Right lobe of liver (tissue), 6 donors: ENCODE measurements at regions not wholly inside any gene's neighbourhood (a gene's known extent, or its start where the extent isn't known, plus 50 kb on each side); places are given as distances from the start of the nearest gene placed in this dataset.

Experiments used
- ATAC-seq, 4 donors: fragments of 200-7000 bp; cut with Tn5 transposase; one replicate each; pipeline ENCODE4 v1.9.1; 2020; ENCODE audit warnings: mild to moderate bottlenecking in 4 of 4, moderate library complexity in 4 of 4
- DNase-seq, 3 donors: peaks; one replicate each; pipeline ENCODE4 v3.0.0-alpha.2; 2020
- H3K27ac ChIP-seq, 3 donors: fragments of 200-600 bp; one replicate each; pipeline ENCODE4 v1.8.0; 2022
- H3K27me3 ChIP-seq, 2 donors: fragments of 200-600 bp; one replicate each; pipeline ENCODE4 v1.8.0; 2022
- H3K36me3 ChIP-seq, 4 donors: fragments of 200-600 bp; sonication (generic) in 1 of 4; one replicate each; pipeline versions ENCODE4 v1.5.1 to v1.8.0; 2017 to 2022; ENCODE audit warnings: control low read depth in 1 of 4
- H3K4me1 ChIP-seq, 4 donors: fragments of 200-600 bp; sonication (generic) in 1 of 4; one replicate each; pipeline versions ENCODE4 v1.5.1 to v1.8.0; 2017 to 2022; ENCODE audit warnings: control low read depth in 1 of 4
- H3K4me3 ChIP-seq, 3 donors: fragments of 200-600 bp; one replicate each; pipeline ENCODE4 v1.8.0; 2022
- H3K9me3 ChIP-seq, 4 donors: fragments of 200-600 bp; sonication (generic) in 1 of 4; one replicate each; pipeline versions ENCODE4 v1.5.1 to v1.8.0; 2017 to 2022; ENCODE audit warnings: control low read depth in 1 of 4
- POLR2A ChIP-seq: fragments of 450-650 bp; IDR thresholded peaks from one replicate; pipeline ENCODE4 v1.6.1; 2017; ENCODE audit warnings: antibody characterized with exemption, mild to moderate bottlenecking
- WGBS: methylation state at CpG from one replicate; pipeline ENCODE4 v1.1.6; 2018; ENCODE audit warnings: low coverage, low lambda C conversion rate; ENCODE audit not compliant: insufficient coverage; ENCODE audit errors: missing lambda C conversion rate; 5-methylcytosine and 5-hydroxymethylcytosine counted together
- intact Hi-C, 2 donors: fragments of 100-400 bp; cut with DNase I; formaldehyde crosslinking; loops; one replicate each; pipeline versions ENCODE4 v1.11.2 to v1.14.1; 2022
- TF ChIP-seq, protein P1 (sequence below), 4 donors: fragments of 200-600 bp in 3 of 4; fragments of 450-650 bp in 1 of 4; IDR thresholded peaks; one replicate each; pipeline versions ENCODE4 v1.5.1 to v1.8.0; 2016 to 2022; ENCODE audit warnings: antibody characterized with exemption in 4 of 4, mild to moderate bottlenecking in 2 of 4
- donor health status: DM: no; HTN: yes; CAD: no.
- donor health status: DM: no; HTN: no; CAD: no.
- donor health status: DM: no; HTN: no; CAD: no.
- donor health status: DM: no; HTN: yes; CAD: no.
- donor health status: DM: no; HTN: yes; CAD: no.

DNA sequence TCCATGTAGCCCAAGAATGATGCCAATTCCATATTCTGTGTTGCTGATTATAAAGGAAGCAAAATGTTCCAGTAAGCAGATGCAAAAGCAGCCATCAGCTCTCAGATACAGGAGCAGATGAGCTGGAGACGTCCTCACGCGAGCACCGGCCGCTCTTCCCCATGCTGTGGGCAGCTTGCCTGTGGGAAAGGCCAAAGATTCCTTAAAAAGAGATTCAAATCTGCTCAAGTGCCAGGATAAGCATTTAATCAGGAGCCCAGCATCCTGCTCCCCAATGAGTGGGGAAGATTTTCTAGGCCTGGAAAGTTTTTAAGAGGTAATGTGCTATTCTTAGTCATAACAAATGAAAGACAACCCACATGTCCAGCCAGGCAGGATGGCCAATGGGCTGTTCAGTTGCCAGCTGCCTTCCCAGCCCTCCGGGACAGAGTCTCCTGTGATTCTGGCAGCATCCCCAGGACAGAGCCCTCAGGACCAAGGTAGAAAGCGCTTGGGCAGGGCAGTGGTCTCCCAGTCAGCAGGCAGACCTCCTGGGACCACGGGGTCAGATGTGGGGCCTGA lies 108.2 kb upstream of the TMPRSS2 start:
- Histone ChIP-seq H3K4me3 (no peak overlapping the region), H3K36me3 (no peaks in the 10 kb centered on the region), H3K27ac (no peak overlapping the region), H3K4me1 (peaks cover 0 to 4% (median 0%) of the 10 kb centered on the region in 4 donors), H3K27me3 (no peaks in the 10 kb centered on the region), H3K9me3 (no peaks in the 10 kb centered on the region)
- no peak for DNase-seq
- intact Hi-C loops, result loop anchor here in 1 of 2 donors (10.0 kb wide), 1 partner anchor 159 kb away; no protein-coding TSS in a partner anchor
- TF ChIP-seq, protein P1, sequence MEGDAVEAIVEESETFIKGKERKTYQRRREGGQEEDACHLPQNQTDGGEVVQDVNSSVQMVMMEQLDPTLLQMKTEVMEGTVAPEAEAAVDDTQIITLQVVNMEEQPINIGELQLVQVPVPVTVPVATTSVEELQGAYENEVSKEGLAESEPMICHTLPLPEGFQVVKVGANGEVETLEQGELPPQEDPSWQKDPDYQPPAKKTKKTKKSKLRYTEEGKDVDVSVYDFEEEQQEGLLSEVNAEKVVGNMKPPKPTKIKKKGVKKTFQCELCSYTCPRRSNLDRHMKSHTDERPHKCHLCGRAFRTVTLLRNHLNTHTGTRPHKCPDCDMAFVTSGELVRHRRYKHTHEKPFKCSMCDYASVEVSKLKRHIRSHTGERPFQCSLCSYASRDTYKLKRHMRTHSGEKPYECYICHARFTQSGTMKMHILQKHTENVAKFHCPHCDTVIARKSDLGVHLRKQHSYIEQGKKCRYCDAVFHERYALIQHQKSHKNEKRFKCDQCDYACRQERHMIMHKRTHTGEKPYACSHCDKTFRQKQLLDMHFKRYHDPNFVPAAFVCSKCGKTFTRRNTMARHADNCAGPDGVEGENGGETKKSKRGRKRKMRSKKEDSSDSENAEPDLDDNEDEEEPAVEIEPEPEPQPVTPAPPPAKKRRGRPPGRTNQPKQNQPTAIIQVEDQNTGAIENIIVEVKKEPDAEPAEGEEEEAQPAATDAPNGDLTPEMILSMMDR (IDR thresholded peaks at IDR 0.05), result no peak
- TF ChIP-seq POLR2A, result no peak
- WGBS, result 69% methylated on average over 3 of the region's 8 CpGs
- ATAC-seq, result no peak

DNA sequence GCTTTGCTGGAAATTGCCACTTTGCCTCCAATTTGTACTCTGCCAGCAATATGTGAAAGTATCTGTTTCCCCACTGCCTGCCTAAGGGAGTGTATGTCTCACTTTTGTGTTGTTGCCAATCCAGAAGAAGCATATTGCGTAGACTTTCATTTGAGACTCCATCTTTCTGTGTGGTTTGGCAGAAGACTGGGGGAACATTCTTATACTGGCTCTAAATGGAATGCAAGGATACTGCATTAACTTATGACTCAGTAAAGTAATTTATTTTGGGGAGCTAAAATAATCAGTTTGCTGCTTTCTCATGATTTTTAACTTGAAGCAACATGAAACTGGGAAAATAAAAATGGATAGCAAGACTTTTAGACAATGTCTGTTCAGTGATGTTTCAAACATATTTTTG lies 107.7 kb upstream of the TMPRSS2 start:
- no peak for DNase-seq
- H3K4me3 ChIP-seq, result no peak overlapping the region
- no peak overlapping the region for H3K27ac ChIP-seq
- no peaks in the 10 kb centered on the region for H3K27me3 ChIP-seq
- intact Hi-C loops, result loop anchor here in 1 of 2 donors (10.0 kb wide), 1 partner anchor 159 kb away; no protein-coding TSS in a partner anchor
- 67% methylated on average over 1 of the region's 1 CpG for WGBS
- H3K9me3 ChIP-seq, result no peaks in the 10 kb centered on the region
- no peaks in the 10 kb centered on the region for H3K36me3 ChIP-seq
- H3K4me1 ChIP-seq, result peaks cover 0 to 4% (median 0%) of the 10 kb centered on the region in 4 donors
- no peak for ATAC-seq
- TF ChIP-seq, protein P1 (IDR thresholded peaks at IDR 0.05), result no peak
- no peak for TF ChIP-seq POLR2A

DNA sequence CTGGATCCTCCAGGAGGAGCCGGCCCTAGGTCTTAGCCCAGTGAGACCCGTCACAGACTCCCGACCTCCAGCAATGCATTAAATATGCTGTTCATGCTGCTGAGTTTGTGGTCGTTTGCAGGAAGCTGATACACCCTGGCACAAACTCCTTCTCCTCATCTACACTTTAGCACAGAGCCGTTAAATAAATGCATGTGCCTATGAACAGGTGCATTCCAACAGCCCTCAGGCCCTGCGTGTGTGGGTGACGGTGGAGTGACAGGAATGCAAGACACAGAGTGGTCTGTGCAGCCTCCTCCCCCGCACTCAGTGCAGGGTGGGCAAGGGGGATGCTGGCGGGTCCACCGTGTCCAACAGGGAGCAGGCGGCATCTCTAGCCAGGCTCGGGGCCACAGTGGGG lies 106.6 kb upstream of the TMPRSS2 start:
- H3K27ac ChIP-seq, result no peak overlapping the region
- no peaks in the 10 kb centered on the region for H3K9me3 ChIP-seq
- WGBS, result 67% methylated on average over 1 of the region's 12 CpGs
- H3K4me1 ChIP-seq, result peaks cover 0 to 4% (median 0%) of the 10 kb centered on the region in 4 donors
- H3K36me3 ChIP-seq, result no peaks in the 10 kb centered on the region
- ATAC-seq (no peak), DNase-seq (no peak)
- H3K4me3 ChIP-seq, result no peak overlapping the region
- H3K27me3 ChIP-seq, result no peaks in the 10 kb centered on the region
- TF ChIP-seq POLR2A, result no peak
- intact Hi-C loops, result loop anchor here (5.0 to 10.0 kb wide), 2 partner anchors 160 to 163 kb away; no protein-coding TSS in a partner anchor

DNA sequence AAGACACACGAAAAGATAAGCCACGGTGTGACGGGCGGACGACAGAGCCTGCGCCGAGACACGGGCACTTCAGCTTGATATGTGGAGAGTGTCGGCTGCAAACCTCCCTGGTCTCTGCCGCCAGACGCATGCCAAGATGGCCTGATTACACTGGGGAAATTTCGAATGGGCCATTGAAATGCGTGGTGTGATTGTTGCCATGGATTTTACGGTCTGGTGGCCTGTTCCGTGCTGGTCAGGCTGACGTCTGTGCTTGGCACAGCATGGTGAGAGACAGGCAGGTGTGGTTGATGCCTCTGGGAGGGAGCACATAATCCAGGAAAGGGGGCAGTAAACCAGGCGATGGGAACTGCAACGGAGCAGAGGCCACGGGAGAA lies 105.6 kb upstream of the TMPRSS2 start:
- H3K9me3 ChIP-seq, result no peaks in the 10 kb centered on the region
- no peaks in the 10 kb centered on the region for H3K36me3 ChIP-seq
- H3K4me3 ChIP-seq, result no peak overlapping the region
- intact Hi-C loops, result loop anchor here (5.0 to 10.0 kb wide), 2 partner anchors 161 to 164 kb away; no protein-coding TSS in a partner anchor
- H3K27me3 ChIP-seq, result no peaks in the 10 kb centered on the region
- no peak for DNase-seq
- H3K4me1 ChIP-seq, result peaks cover 0 to 4% (median 0%) of the 10 kb centered on the region in 4 donors
- TF ChIP-seq, protein P1 (IDR thresholded peaks at IDR 0.05), result no peak
- TF ChIP-seq POLR2A, result no peak
- 95% methylated on average over 10 of the region's 19 CpGs for WGBS
- no peak for ATAC-seq
- no peak overlapping the region for H3K27ac ChIP-seq

DNA sequence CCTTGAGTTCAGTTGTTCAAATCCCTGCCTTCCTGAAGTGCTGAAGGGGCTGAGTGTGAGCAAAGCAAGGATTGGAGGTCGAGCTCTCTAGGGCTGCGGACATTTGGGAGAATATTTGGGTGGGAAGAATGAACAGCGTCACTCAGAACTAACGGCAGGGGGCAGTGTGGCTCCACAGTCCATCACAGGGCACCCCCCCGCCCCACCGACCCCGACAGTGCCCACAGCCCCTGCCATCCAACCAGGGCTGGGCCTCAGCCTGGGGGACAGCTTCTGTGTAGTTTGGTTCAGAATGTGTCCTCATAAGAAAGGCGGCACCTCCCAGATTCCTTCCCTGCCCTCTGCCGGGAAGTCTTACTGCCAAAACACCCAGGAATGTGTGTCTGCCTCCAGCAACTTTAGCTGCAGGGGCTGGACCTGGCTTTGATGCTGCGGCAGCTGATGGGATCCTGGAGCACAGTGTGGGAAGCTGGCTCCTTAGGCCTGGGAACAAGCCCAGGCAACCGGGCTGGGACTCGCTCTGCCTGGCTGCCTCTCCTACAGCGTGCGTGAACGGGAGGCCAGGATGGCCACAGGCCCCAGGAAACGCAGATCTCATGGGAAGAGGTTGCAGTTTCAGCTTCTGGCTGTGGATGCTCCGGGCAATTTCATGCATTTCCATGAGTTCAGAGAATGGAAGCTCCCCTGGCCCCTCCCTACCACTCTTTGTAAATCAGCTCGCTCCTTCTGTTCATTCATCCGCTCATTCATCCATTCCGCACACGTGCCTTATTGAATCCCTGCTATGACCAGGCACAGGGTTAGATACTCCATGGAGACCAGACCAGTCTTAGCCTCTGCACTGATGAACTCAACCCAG lies 104.9 kb upstream of the TMPRSS2 start:
- no peak overlapping the region for H3K27ac ChIP-seq
- WGBS, result 35% methylated on average over 10 of the region's 21 CpGs
- intact Hi-C loops, result loop anchor here (5.0 to 10.0 kb wide), 2 partner anchors 162 to 164 kb away; no protein-coding TSS in a partner anchor
- H3K4me1 ChIP-seq, result peaks cover 0 to 4% (median 0%) of the 10 kb centered on the region in 4 donors
- peak in 2 of 3 donors; percentile 41 to 57 for DNase-seq
- TF ChIP-seq POLR2A, result no peak
- TF ChIP-seq, protein P1 (IDR thresholded peaks at IDR 0.05), result peak; percentile 67 to 76 (median 71)
- ATAC-seq, result peak; percentile 76 to 80 (median 78)
- H3K9me3 ChIP-seq, result no peaks in the 10 kb centered on the region
- no peak overlapping the region for H3K4me3 ChIP-seq
- H3K36me3 ChIP-seq, result no peaks in the 10 kb centered on the region
- H3K27me3 ChIP-seq, result no peaks in the 10 kb centered on the region
